GM13976 (cell line): ENCODE measurements at regions not wholly inside any gene's neighbourhood (a gene's known extent, or its start where the extent isn't known, plus 50 kb on each side); places are given as distances from the start of the nearest gene placed in this dataset.
"Not testable (repeated sequence)": the region's sequence is repeated elsewhere in the genome, so short reads cannot be mapped to it uniquely, and the experiment has no call there.

ENCODE experiments used
- DNase-seq: peaks from one replicate; pipeline ENCODE4 v3.0.0; 2012; ENCODE audit warnings: low spot score
- in situ Hi-C: fragments of 300-500 bp; cut with MboI; formaldehyde crosslinking; loops from one replicate; pipeline ENCODE4 v1.12.0; 2022; ENCODE audit warnings: low sequenced_read_pairs, mixed read lengths, inconsistent platforms; ENCODE audit not compliant: unreplicated experiment
- TF ChIP-seq, protein P1 (sequence below): IDR thresholded peaks from 2 replicates; pipeline ENCODE4 v1.5.1; 2012; ENCODE audit warnings: borderline replicate concordance, mild to moderate bottlenecking; ENCODE audit not compliant: insufficient read depth; ENCODE audit errors: extremely low read depth, missing control alignments, control extremely low read depth

DNA sequence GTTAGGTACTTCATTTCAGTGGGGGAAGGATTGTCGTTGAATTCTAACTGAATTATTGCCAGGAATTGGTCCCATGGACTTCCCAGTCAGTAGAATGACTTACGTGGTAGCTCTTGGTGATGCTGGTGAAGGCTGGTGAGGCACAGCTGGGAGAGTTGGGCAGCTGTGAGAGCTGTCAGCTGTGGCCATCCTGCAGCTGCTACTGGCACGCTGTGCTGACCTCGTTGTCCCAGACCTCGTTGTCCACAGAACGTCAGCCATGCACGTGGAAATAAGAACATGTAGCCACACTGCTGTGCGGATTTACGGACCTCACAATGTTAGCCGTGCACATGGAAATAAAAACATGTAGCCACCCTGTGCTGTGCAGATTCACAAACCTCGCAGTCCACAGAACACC, 102.3 kb downstream of the NPIPB11 start:
- no peak for DNase-seq
- in situ Hi-C loops, result no loop called here
- TF ChIP-seq, protein P1, sequence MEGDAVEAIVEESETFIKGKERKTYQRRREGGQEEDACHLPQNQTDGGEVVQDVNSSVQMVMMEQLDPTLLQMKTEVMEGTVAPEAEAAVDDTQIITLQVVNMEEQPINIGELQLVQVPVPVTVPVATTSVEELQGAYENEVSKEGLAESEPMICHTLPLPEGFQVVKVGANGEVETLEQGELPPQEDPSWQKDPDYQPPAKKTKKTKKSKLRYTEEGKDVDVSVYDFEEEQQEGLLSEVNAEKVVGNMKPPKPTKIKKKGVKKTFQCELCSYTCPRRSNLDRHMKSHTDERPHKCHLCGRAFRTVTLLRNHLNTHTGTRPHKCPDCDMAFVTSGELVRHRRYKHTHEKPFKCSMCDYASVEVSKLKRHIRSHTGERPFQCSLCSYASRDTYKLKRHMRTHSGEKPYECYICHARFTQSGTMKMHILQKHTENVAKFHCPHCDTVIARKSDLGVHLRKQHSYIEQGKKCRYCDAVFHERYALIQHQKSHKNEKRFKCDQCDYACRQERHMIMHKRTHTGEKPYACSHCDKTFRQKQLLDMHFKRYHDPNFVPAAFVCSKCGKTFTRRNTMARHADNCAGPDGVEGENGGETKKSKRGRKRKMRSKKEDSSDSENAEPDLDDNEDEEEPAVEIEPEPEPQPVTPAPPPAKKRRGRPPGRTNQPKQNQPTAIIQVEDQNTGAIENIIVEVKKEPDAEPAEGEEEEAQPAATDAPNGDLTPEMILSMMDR, result no peak

DNA sequence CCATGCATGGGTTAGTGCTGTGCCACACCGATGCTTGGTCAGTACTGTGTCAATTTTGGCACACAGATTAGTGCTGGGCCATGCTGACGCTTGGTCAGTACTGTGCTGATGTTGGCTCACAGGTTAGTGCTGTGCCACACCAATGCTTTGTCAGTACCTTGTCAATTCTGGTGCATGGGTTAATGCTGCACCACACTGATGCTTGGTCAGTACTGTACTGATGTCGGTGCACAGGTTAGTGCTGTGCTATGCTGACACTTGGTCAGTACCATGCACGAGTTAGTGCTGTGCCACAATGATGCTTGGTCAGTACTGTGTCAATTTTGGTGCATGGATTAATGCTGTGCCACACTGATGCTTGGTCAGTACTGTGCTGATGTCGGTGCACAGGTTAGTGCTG, 103.0 kb downstream of the NPIPB11 start:
- TF ChIP-seq, protein P1, result no peak
- in situ Hi-C loops, result no loop called here
- no peak for DNase-seq

DNA sequence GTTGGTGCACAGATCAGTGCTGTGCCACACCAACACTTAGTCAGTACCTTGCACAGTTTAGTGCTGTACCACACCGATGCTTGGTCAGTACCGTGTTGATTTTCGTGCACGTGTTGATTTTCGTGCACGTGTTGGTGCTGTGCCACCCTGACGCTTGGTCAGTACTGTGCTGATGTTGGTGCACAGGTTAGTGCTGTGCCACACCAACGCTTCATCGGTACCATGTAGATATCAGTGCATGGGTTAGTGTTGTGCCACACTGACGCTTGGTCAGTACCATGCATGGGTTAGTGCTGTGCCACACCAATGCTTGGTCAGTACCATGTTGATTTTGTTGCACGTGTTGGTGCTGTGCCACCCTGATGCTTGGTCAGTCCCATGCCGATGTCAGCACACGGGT, 103.5 kb downstream of the NPIPB11 start:
- TF ChIP-seq, protein P1, result no peak
- no peak for DNase-seq
- in situ Hi-C loops, result no loop called here

DNA sequence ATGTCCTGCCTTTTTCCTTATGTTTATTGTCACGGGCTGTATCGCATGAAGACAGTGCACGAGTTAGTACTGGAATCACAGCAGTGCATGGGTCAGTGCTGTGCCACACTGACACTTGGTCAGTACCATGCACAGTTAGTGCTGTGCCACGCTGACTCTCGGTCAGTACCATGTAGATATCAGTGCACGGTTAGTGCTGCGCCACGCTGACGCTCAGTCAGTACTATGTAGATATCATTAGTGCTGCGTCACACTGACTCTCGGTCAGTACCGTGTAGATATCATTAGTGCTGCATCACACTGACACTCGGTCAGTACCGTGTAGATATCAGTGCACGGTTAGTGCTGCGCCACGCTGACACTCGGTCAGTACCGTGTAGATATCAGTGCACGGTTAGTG, 104.1 kb downstream of the NPIPB11 start:
- in situ Hi-C loops, DNase-seq: not testable (repeated sequence)

DNA sequence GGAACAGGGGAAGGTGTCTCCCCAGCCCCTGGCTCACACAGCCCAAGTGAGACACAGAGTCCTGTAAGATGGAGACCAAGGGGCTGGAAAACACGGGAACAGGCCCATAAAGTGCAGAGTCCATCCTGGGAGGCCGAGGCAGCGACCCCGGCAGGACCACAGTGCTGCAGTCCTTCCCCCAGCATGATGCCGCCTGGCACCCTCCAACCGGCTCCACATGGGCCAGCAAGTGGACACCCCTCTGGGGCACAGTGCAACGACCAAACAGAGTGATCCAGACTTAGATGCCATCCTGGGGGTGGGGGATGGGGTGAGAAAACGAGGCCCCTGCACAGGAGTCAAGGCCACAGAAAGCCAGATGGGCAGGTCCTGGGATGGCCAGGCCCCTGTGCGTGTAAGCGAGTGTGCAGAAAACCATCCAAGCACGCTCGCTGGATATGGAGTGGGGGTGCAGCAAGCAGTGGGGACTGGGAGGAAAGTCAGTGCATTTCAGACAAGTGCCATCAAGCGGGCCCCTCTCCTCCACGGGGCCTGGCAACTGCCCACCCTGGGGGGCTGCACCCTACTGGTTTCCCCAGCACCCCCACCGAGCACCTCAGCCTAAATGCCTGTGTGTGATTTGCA, 104.7 kb downstream of the NPIPB11 start:
- in situ Hi-C loops, DNase-seq: not testable (repeated sequence)

DNA sequence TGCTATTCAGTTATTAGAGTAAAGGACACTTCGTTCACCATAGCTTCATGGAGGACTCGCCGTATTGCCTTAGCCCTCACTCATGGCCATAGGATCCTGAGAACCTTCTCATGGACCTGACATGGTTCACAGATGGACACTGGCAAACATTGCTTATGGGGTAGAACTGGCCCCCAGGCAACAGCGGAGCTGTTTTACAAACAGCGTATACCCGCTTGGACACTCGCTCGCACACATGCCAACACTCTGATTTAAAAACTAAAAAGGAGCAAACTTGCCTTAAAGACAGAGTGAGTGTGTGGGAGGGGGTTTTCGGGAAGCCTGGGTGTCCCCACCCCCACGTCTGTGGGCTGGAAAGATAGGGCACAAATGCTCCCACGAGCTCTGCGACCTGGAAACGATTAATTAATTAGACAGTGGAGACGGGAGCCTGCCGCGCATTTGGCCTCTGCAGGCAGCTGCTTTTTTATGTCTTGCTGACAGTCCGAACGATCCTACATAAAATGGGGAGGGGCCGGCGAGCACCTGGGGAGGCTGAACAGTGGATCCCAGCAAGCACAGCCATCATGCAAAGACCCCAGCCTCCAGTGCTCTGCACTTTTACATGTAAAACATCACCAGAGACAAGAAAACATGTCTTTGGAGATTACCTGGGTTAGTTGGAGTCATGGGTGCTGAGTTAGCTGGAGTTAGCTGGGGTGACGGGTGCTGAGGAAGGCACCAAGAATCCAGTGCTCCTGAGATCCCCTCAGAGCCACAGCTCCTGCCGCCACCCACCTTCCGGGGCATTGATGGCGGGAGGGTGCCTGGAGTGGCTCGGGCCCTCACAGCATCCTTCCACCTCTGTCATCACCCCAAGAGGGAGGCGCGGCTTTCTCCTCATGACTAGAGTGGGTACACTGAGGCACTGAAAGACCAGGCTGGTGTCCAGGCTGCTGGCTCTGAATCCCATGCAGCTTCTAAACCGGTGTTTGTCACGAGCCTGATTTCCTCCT, 105.7 kb downstream of the NPIPB11 start:
- in situ Hi-C loops, DNase-seq: not testable (repeated sequence)

DNA sequence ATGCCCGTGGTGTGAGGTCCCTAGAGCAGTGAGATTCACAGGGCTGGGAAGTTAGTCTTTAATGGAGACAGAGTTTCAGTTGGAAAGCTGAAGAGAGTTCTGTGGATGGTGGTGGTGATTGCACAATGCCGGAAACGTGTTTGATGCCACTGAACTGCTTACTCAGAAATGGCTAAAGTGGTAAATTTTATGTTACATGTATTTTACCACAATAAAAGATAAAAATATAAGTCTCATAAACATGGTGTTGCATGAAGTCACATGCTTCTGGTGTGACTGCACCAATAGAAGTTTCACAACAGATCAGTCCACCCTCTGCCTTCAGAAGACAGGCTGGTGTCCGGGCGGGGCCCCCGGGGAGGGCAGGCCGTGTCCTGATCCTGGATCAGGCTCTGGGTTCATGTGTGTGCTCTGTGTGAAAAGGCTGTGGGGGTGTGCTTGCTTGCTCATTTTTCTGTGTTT, 106.5 kb downstream of the NPIPB11 start:
- DNase-seq, in situ Hi-C loops: not testable (repeated sequence)

DNA sequence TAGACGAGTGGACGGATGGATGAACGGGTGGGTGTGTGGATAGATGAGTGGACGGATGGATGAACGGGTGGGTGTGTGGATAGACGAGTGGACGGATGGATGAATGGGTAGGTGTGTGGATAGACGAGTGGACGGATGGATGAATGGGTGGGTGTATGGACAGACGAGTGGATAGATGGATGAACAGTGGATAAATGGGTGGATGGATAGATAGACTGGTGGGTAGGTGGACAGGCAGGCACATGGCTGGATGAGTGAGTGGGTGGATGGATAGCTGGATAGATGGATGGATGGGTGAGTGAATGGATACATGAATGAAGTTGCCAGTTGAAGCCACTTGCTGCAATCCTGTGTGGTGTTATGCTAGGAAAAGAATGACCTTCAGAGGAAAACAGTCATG, 107.5 kb downstream of the NPIPB11 start:
- DNase-seq, in situ Hi-C loops: not testable (repeated sequence)

DNA sequence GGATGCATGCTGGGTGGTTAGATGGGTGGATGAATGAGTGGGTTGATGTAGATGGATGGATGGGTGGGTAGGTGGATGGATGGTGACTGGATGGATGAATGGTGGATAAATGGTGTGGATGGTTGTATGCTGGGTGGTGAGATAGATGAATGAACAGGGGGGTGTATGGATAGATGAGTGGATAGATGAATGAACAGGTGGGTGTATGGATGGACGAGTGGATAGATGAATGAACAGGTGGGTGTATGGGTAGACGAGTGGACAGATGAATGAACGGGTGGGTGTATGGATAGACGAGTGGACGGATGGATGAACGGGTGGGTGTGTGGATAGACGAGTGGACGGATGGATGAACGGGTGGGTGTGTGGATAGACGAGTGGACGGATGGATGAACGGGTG, 108.2 kb downstream of the NPIPB11 start:
- in situ Hi-C loops, DNase-seq: not testable (repeated sequence)

DNA sequence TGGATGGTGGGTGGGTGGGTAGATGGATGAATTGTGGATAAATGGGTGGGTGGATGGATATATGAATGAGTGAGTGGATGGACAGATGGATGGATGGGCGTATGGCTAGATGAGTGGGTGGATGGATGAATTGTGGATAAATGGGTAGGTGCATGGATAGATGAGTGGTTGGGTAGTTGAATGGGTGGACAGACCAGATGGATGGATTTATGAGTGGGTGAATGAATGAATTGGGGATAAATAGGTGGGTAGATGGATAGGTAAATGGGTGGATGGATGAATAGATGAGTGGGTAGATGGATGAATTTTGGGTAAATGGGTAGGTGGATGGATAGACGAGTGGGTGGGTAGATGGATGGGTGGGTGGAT, 108.7 kb downstream of the NPIPB11 start:
- DNase-seq, in situ Hi-C loops: not testable (repeated sequence)

DNA sequence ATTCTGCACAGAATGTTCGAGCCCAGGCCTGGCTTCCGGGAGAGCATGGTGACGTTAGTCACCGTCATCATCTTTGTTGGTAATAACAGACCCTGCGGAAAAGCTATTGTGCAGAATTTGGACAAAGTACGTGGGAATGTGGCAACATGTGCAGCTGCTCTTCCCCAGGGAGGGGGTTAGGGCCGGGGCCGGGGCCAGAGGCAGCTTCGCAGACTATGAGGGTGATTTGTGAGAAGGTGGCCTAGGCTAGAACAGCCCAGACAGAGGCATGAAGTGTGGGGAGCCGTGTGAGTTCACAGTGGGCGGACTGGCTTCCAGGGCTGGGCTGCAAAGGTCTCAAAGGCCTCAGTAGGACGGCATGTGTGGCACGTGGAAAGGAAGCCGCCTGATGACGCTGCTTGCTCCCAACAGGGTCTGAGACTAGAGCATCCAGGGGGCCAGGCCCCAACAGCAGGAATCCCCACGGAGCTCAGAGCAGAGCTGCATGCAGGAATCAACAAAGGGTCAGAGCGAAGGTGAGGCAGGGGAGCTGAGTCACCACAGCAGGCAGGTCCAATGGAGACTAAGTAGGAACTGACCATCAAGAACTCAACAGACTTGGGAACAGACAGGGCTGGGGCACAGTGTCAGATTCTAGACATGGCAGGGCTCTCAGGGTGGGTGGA, 109.2 kb downstream of the NPIPB11 start:
- in situ Hi-C loops, DNase-seq: not testable (repeated sequence)

DNA sequence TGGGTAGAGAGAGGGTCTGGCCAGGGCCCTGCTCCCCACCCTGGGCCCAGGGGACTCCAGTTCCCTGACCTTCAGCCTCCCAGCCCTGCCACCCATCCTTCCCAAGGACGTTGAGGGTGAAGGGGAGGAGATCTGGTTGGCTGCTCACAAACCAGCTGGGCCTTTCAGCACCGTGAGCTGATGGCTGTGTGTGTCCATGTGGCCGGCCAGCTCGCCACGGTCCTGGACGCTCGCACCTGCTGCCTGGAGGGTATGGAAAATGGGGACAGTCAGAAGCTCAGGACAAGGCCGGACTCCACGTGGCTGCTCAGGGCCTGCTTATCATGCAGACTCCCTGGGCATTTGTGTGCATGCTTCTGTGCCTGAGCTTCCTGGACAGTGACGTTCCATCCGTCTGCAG, 110.3 kb downstream of the NPIPB11 start:
- in situ Hi-C loops, result not testable (repeated sequence)

DNA sequence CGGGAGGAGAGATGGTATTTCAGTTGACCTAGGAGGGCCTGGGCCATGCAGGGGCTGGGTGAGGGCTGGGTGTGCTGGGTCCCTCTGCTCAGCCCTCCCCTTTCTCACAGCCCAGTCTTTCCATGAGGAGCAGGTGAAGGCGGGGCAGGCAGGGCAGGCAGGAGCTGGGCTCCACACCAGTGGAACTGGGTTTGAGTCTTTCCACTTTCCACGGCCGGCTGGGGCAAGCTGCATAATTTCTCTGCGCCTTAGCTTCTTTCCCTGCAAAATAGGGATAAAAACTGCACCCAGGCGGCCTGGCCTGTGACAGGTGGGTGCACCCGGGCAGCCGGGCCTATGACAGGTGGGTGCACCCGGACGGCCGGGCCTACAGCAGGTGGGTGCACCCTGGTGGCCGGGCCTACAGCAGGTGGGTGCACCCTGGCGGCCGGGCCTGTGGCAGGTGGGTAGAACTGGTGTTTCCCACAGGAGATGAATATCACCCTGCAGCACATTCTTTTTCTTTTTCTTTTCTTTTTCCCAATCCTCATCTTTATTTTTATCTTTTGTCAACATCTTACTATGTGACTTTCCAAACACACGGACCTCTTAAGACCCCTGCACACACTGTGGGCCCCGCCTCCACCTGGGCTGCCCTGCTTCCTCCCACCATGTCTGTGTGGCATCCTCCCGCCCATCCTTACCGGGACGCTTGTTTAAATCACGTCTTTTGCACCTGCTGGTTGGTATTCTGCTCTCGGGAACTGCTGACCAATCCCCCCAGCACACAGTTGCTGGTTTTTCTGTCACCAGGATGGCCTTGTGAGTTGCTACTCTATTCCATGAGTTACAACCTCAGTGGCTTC, 111.3 kb downstream of the NPIPB11 start:
- in situ Hi-C loops, DNase-seq: not testable (repeated sequence)

More for the DNA sequence above, 110.3 kb downstream of the NPIPB11 start:
- not testable (repeated sequence) for DNase-seq
